HFFc6 (cell line): ENCODE measurements at regions not wholly inside any gene's neighbourhood (a gene's known extent, or its start where the extent isn't known, plus 50 kb on each side); places are given as distances from the start of the nearest gene placed in this dataset.

Experiments used
- DNase-seq: peaks from one replicate; pipeline ENCODE4 v3.0.0-alpha.2; 2018
- H3K27ac Mint-ChIP-seq: 2 replicates; pipeline ENCODE4 v1.8.0; 2020; ENCODE audit warnings: mild to moderate bottlenecking, mixed read lengths
- H3K27me3 Mint-ChIP-seq: 2 replicates; pipeline ENCODE4 v1.8.0; 2021; ENCODE audit warnings: mild to moderate bottlenecking, moderate library complexity, mixed read lengths; ENCODE audit not compliant: insufficient read depth
- H3K36me3 Mint-ChIP-seq: 2 replicates; pipeline ENCODE4 v1.8.0; 2021; ENCODE audit warnings: low read depth, mixed read lengths
- H3K4me1 Mint-ChIP-seq: 2 replicates; pipeline ENCODE4 v1.8.0; 2020; ENCODE audit warnings: low read depth, mixed read lengths
- H3K4me3 Mint-ChIP-seq: 2 replicates; pipeline ENCODE4 v1.8.0; 2020; ENCODE audit warnings: mild to moderate bottlenecking, moderate library complexity, mixed read lengths
- H3K9me3 Mint-ChIP-seq: 2 replicates; pipeline ENCODE4 v1.8.0; 2020; ENCODE audit warnings: mild to moderate bottlenecking, mixed read lengths
- TF ChIP-seq, protein P1 (sequence below): fragments of 200-600 bp; sonication (generic); IDR thresholded peaks from 2 replicates; pipeline ENCODE4 v1.5.0; 2021; ENCODE audit warnings: antibody characterized with exemption, mild to moderate bottlenecking

DNA sequence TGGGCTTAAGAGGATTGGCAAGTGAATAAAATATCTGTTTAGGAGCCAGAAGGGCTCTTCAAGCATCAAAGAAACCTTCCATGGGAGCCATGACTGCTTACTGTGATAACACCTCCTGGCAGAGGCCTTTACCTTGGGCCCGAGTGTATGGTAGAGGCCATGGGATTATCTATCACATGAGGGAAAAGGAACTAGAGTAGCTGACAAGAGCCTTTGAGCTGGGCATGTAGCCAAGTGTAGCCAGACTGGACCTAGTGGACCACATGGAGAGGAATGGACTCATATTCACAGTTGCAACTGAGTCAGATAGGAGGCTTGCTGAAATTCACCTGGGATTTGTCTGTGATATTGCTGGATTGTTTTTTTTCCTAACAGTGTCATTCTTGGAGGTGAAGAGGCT is 276.0 kb upstream of the ZFHX3 start:
- TF ChIP-seq, protein P1, sequence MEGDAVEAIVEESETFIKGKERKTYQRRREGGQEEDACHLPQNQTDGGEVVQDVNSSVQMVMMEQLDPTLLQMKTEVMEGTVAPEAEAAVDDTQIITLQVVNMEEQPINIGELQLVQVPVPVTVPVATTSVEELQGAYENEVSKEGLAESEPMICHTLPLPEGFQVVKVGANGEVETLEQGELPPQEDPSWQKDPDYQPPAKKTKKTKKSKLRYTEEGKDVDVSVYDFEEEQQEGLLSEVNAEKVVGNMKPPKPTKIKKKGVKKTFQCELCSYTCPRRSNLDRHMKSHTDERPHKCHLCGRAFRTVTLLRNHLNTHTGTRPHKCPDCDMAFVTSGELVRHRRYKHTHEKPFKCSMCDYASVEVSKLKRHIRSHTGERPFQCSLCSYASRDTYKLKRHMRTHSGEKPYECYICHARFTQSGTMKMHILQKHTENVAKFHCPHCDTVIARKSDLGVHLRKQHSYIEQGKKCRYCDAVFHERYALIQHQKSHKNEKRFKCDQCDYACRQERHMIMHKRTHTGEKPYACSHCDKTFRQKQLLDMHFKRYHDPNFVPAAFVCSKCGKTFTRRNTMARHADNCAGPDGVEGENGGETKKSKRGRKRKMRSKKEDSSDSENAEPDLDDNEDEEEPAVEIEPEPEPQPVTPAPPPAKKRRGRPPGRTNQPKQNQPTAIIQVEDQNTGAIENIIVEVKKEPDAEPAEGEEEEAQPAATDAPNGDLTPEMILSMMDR = no peak
- Mint-ChIP-seq H3K9me3 (no peaks in the 10 kb centered on the region), H3K27ac (no peak overlapping the region), H3K36me3 (no peaks in the 10 kb centered on the region), H3K27me3 (peaks cover 18% of the 10 kb centered on the region), H3K4me1 (no peaks in the 10 kb centered on the region), H3K4me3 (no peak overlapping the region)
- DNase-seq = no peak

DNA sequence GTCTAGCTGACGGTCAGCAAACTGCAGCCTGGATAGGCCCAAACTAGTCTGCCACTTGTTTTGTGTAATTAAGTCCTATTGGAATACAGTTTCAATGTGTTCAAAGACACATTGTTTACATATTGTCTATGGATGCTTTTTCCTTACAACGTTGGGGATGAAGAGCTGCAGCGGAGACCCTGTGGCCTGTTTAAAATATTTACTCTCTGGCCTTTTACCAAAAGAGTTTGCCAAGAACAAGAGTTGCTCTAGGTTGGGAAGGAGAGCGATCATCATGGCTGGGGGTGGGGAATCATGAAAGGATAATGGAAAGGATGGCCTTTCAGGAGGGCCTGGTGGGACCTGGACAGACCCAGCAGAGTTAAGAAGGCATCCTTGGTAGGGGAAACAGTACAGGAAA is 274.9 kb upstream of the ZFHX3 start:
- no peaks in the 10 kb centered on the region for H3K4me1 Mint-ChIP-seq
- H3K9me3 Mint-ChIP-seq = no peaks in the 10 kb centered on the region
- peaks cover 19% of the 10 kb centered on the region for H3K27me3 Mint-ChIP-seq
- TF ChIP-seq, protein P1 = no peak
- no peak overlapping the region for H3K4me3 Mint-ChIP-seq
- no peak overlapping the region for H3K27ac Mint-ChIP-seq
- no peak for DNase-seq
- H3K36me3 Mint-ChIP-seq = no peaks in the 10 kb centered on the region

DNA sequence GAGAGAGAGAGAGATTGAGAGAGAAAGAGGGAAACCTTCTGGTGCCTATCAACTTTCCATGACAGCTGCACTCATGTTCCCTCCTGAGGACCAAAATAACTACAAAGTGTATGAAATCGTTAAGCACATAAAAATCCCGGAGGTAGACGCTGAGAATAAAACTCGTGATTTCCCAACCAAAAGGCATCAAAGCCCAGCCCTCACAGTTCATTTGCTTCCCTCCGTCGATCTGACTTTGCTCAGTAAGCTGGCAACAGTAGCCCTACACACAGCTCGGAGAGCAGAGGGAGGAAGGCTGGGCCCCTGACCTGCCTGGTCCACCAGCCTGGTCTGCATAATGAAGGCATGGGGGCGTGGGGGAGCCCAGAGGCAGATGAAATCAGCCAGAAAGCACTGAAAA is 273.9 kb upstream of the ZFHX3 start:
- Mint-ChIP-seq H3K4me3 (no peak overlapping the region), H3K27ac (no peak overlapping the region), H3K36me3 (no peaks in the 10 kb centered on the region), H3K27me3 (peaks cover 23% of the 10 kb centered on the region), H3K4me1 (no peaks in the 10 kb centered on the region), H3K9me3 (no peaks in the 10 kb centered on the region)
- no peak for DNase-seq
- TF ChIP-seq, protein P1 = no peak

DNA sequence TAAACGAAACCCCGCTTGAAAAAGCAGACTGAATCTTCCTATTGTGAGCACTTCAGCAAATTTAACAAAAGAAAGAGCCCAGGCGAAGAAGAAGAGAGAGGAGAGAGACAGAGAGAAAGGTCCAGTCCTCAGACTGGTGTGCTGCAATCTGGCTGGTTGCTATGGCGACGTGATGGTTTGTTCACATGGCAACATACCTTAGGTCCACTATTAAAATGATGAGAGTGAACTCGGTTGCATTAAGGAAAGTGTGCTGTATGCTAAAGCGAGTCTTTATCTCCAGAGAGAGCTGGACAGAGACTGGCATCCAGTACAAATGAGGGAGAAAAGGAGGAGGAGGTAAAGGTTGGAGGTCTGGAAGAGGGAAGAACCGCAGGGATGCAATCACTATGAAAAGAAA is 271.8 kb upstream of the ZFHX3 start:
- no peak overlapping the region for H3K27ac Mint-ChIP-seq
- no peak for DNase-seq
- no peak overlapping the region for H3K4me3 Mint-ChIP-seq
- H3K9me3 Mint-ChIP-seq = no peaks in the 10 kb centered on the region
- no peaks in the 10 kb centered on the region for H3K4me1 Mint-ChIP-seq
- H3K36me3 Mint-ChIP-seq = no peaks in the 10 kb centered on the region
- peaks cover 24% of the 10 kb centered on the region for H3K27me3 Mint-ChIP-seq
- TF ChIP-seq, protein P1 = no peak

DNA sequence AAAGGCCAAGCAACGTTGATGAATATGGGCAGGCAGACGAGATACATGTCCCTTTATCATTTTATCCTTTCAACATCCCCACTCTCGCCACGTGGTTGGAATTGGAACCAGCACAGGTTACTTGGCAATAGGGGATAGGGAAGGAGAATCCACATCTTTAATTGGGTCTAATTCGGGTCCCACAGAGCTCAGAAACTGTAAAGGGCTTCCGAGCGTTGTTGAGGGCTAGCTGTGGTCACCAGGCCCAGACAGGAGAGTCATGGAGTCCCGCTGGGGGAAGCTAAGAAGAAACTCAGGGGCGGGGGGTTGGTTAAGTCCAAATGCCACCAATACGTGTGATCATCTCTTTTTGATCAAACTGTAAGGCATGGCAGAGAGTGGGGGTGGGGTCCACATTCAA is 271.3 kb upstream of the ZFHX3 start:
- Mint-ChIP-seq H3K4me1 (no peaks in the 10 kb centered on the region), H3K27ac (no peak overlapping the region), H3K9me3 (no peaks in the 10 kb centered on the region), H3K27me3 (peaks cover 24% of the 10 kb centered on the region), H3K36me3 (no peaks in the 10 kb centered on the region), H3K4me3 (no peak overlapping the region)
- DNase-seq = no peak
- TF ChIP-seq, protein P1 = no peak

DNA sequence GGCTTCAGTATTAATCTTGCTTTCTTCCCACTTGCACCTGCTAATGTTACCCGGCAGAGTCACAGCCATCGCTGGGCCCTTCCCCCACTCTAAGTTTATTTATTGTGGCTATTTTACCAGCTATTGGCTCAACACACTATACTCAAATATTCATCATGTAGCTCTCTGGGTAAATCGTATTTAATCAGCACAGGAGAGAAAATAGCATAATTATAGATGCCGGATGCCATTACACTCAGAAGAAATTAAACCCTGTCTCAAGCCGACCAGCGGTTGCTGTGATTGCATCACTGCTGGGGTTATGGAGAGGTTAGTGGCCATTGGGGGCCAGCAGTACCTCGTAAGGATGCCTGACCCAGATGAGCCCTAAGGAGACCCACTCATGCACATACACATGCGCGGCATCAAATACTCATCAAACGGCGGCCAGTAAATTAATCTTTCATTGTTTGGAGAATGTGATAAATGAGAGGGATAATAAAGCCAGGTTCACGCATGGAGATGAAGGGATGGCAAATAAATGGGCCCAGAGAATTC is 269.5 kb upstream of the ZFHX3 start:
- DNase-seq = no peak
- no peaks in the 10 kb centered on the region for H3K4me1 Mint-ChIP-seq
- no peaks in the 10 kb centered on the region for H3K9me3 Mint-ChIP-seq
- H3K27me3 Mint-ChIP-seq = peaks cover 20% of the 10 kb centered on the region
- H3K27ac Mint-ChIP-seq = no peak overlapping the region
- TF ChIP-seq, protein P1 = no peak
- no peak overlapping the region for H3K4me3 Mint-ChIP-seq
- no peaks in the 10 kb centered on the region for H3K36me3 Mint-ChIP-seq
